NCI-H748 treated with DMSO at 0.1 percent for 48 hours (cell line): ENCODE measurements at regions not wholly inside any gene's neighbourhood (a gene's known extent, or its start where the extent isn't known, plus 50 kb on each side); places are given as distances from the start of the nearest gene placed in this dataset.
"Not testable (repeated sequence)": the region's sequence is repeated elsewhere in the genome, so short reads cannot be mapped to it uniquely, and the experiment has no call there.

ENCODE experiments used
- DNase-seq: peaks from one replicate; lab custom pipeline; 2025; lab: John Stamatoyannopoulos, UW

- no peak for DNase-seq
Observed at GRCh38 chr16:9593440-9593839, 502.0 kb downstream of the HAPSTR1 start.

- no peak for DNase-seq
Observed at GRCh38 chr16:9594047-9594446, 502.6 kb downstream of the HAPSTR1 start.

- no peak for DNase-seq
Observed at GRCh38 chr16:9594946-9595345, 503.5 kb downstream of the HAPSTR1 start.

GRCh38 chr16:9595393-9595792 lies 503.9 kb downstream of the HAPSTR1 start:
- no peak for DNase-seq

- no peak for DNase-seq
Observed at GRCh38 chr16:9596788-9597187, 505.3 kb downstream of the HAPSTR1 start.

- DNase-seq: no peak
Observed at GRCh38 chr16:9597967-9598730, 506.7 kb downstream of the HAPSTR1 start.

GRCh38 chr16:9598731-9599083 lies 507.3 kb downstream of the HAPSTR1 start:
- no peak for DNase-seq

GRCh38 chr16:9599415-9600120 lies 508.1 kb downstream of the HAPSTR1 start:
- no peak for DNase-seq

GRCh38 chr16:9602189-9602588 lies 510.7 kb downstream of the HAPSTR1 start:
- DNase-seq: no peak

GRCh38 chr16:9603316-9603715 lies 511.9 kb downstream of the HAPSTR1 start:
- no peak for DNase-seq

- DNase-seq: no peak
Observed at GRCh38 chr16:9607515-9608230, 516.2 kb downstream of the HAPSTR1 start.

GRCh38 chr16:9610727-9611126 lies 519.3 kb downstream of the HAPSTR1 start:
- no peak for DNase-seq

GRCh38 chr16:9612267-9612666 lies 520.8 kb downstream of the HAPSTR1 start:
- no peak for DNase-seq

GRCh38 chr16:9614389-9614788 lies 522.9 kb downstream of the HAPSTR1 start:
- no peak for DNase-seq

- DNase-seq: no peak
Observed at GRCh38 chr16:9622268-9622667, 530.8 kb downstream of the HAPSTR1 start.

- no peak for DNase-seq
Observed at GRCh38 chr16:9625122-9625521, 533.7 kb downstream of the HAPSTR1 start.

GRCh38 chr16:9627427-9627826 lies 536.0 kb downstream of the HAPSTR1 start:
- DNase-seq: no peak

- DNase-seq: no peak
Observed at GRCh38 chr16:9630119-9630518, 538.7 kb downstream of the HAPSTR1 start.

GRCh38 chr16:9630985-9631384 lies 539.5 kb downstream of the HAPSTR1 start:
- no peak for DNase-seq

- DNase-seq: no peak
Observed at GRCh38 chr16:9633844-9634243, 542.4 kb downstream of the HAPSTR1 start.

GRCh38 chr16:9635150-9635720 lies 543.8 kb downstream of the HAPSTR1 start:
- DNase-seq: not testable (repeated sequence)

- DNase-seq: no peak
Observed at GRCh38 chr16:9644258-9644657, 538.0 kb downstream of the GRIN2A start.

- no peak for DNase-seq
Observed at GRCh38 chr16:9645911-9646310, 536.3 kb downstream of the GRIN2A start.
